ENCODE measurements at regions not wholly inside any gene's neighbourhood (a gene's known extent, or its start where the extent isn't known, plus 50 kb on each side); places are given as distances from the start of the nearest gene placed in this dataset.

- no peaks in the 10 kb centered on the region for H3K4me1 ChIP-seq (ENCODE audit: low read depth)
- TF ChIP-seq CTCF (IDR thresholded peaks at IDR 0.05; ENCODE audit: low read depth, low read length): no peak
- H3K27me3 ChIP-seq: no peaks in the 10 kb centered on the region
- no peak overlapping the region for H3K27ac ChIP-seq
- H3K36me3 ChIP-seq: no peaks in the 10 kb centered on the region
- DNase-seq (ENCODE audit: low read depth in 1 of 2, low spot score in 1 of 2): no peak
- H3K4me3 ChIP-seq: no peak overlapping the region
- no peaks in the 10 kb centered on the region for H3K9me3 ChIP-seq (ENCODE audit: low read depth)
Measured at GRCh38 chr1:223472057-223472456, 78.8 kb downstream of the CCDC185 start.

GRCh38 chr1:223473601-223474344 is 80.6 kb downstream of the CCDC185 start:
- DNase-seq (ENCODE audit: low read depth in 1 of 2, low spot score in 1 of 2): no peak
- Histone ChIP-seq H3K4me1 (ENCODE audit: low read depth) (no peaks in the 10 kb centered on the region), H3K36me3 (no peaks in the 10 kb centered on the region), H3K4me3 (no peak overlapping the region), H3K9me3 (ENCODE audit: low read depth) (no peaks in the 10 kb centered on the region), H3K27ac (no peak overlapping the region), H3K27me3 (no peaks in the 10 kb centered on the region)
- no peak for TF ChIP-seq CTCF (IDR thresholded peaks at IDR 0.05; ENCODE audit: low read depth, low read length)

- Histone ChIP-seq H3K36me3 (no peaks in the 10 kb centered on the region), H3K27ac (no peak overlapping the region), H3K27me3 (no peaks in the 10 kb centered on the region), H3K4me1 (ENCODE audit: low read depth) (no peaks in the 10 kb centered on the region), H3K9me3 (ENCODE audit: low read depth) (no peaks in the 10 kb centered on the region), H3K4me3 (no peak overlapping the region)
- DNase-seq (ENCODE audit: low read depth in 1 of 2, low spot score in 1 of 2): no peak
- TF ChIP-seq CTCF (IDR thresholded peaks at IDR 0.05; ENCODE audit: low read depth, low read length): no peak
Measured at GRCh38 chr1:223474804-223475203, 81.6 kb downstream of the CCDC185 start.

DNA sequence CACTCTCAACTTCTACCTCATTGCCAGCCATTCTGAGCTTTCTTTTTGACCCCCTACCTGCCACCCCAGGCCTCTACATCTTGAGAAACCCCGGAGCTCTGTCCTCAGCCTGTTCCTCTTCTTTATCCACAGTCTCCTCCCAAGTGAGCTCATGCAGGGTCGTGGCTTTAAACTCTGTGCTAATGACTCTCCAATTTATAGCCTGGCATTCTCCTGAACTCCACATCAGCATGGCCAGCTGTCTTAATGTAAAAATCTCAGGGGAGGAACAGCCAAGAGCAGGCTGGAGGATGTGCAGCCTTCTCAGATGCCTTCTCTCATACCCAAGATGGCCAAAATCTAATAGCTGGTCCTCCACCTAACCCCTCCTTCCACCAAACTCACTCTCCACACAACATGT is 84.2 kb downstream of the CCDC185 start:
- TF ChIP-seq CTCF (IDR thresholded peaks at IDR 0.05; ENCODE audit: low read depth, low read length): no peak
- Histone ChIP-seq H3K9me3 (ENCODE audit: low read depth) (no peaks in the 10 kb centered on the region), H3K27me3 (no peaks in the 10 kb centered on the region), H3K27ac (no peak overlapping the region), H3K4me3 (no peak overlapping the region), H3K4me1 (ENCODE audit: low read depth) (no peaks in the 10 kb centered on the region), H3K36me3 (no peaks in the 10 kb centered on the region)
- no peak for DNase-seq (ENCODE audit: low read depth in 1 of 2, low spot score in 1 of 2)

DNA sequence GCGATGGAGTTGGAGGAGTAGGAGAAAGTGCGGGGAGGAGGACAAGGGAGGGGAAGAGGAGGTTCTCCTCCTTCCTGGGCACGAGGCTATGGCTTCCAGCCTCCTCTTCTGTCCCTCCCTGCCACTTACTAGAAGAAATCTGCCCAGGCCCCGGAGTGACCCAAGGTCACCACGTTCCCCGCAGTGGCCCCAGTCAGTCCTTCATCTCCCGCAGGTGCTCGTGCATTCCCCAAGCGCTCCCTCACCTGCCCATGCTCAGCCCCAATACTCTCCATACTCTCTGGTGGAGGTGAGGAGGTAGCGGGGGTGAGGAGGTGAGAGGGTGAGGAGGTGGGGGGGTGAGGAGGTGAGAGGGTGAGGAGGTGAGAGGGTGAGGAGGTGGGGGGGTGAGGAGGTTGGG is 85.4 kb downstream of the CCDC185 start:
- no peak overlapping the region for H3K4me3 ChIP-seq
- no peak for DNase-seq (ENCODE audit: low read depth in 1 of 2, low spot score in 1 of 2)
- TF ChIP-seq CTCF (IDR thresholded peaks at IDR 0.05; ENCODE audit: low read depth, low read length): no peak
- H3K27ac ChIP-seq: no peak overlapping the region
- no peaks in the 10 kb centered on the region for H3K36me3 ChIP-seq
- no peaks in the 10 kb centered on the region for H3K9me3 ChIP-seq (ENCODE audit: low read depth)
- no peaks in the 10 kb centered on the region for H3K4me1 ChIP-seq (ENCODE audit: low read depth)
- no peaks in the 10 kb centered on the region for H3K27me3 ChIP-seq

Measured in cardiac muscle cell (in vitro differentiated cells and primary cell).